Chondrocyte (in vitro differentiated cells): ENCODE measurements at regions not wholly inside any gene's neighbourhood (a gene's known extent, or its start where the extent isn't known, plus 50 kb on each side); places are given as distances from the start of the nearest gene placed in this dataset.

ENCODE experiments used
- DNase-seq: peaks from one replicate; pipeline ENCODE4 v3.0.0; 2021; ENCODE audit warnings: mixed read lengths, low spot score
- H3K27ac Mint-ChIP-seq: one replicate; pipeline ENCODE4 v1.8.0; 2021; ENCODE audit warnings: mild to moderate bottlenecking, moderate library complexity, mixed read lengths; ENCODE audit not compliant: unreplicated experiment
- H3K27me3 Mint-ChIP-seq: 2 replicates; pipeline ENCODE4 v1.8.0; 2021; ENCODE audit warnings: low read depth, mixed read lengths
- H3K36me3 Mint-ChIP-seq: 2 replicates; pipeline ENCODE4 v1.8.0; 2021; ENCODE audit warnings: low read depth, mixed read lengths
- H3K4me1 Mint-ChIP-seq: 2 replicates; pipeline ENCODE4 v1.8.0; 2021; ENCODE audit warnings: low read depth, mild to moderate bottlenecking, mixed read lengths
- H3K4me3 Mint-ChIP-seq: one replicate; pipeline ENCODE4 v1.8.0; 2021; ENCODE audit warnings: mild to moderate bottlenecking, moderate library complexity, mixed read lengths; ENCODE audit not compliant: unreplicated experiment
- H3K9me3 Mint-ChIP-seq: 2 replicates; pipeline ENCODE4 v1.8.0; 2021; ENCODE audit warnings: low read depth, mixed read lengths
- CTCF ChIP-seq: fragments of 200-600 bp; sonication (generic); IDR thresholded peaks from 2 replicates; pipeline ENCODE4 v1.5.0; 2021; ENCODE audit warnings: antibody characterized with exemption, mild to moderate bottlenecking, moderate library complexity

GRCh38 chr2:150997702-150998440 lies 263.8 kb downstream of the RBM43 start:
- Mint-ChIP-seq H3K9me3 (no peaks in the 10 kb centered on the region), H3K27me3 (no peaks in the 10 kb centered on the region), H3K4me1 (peaks cover 5% of the 10 kb centered on the region), H3K4me3 (no peak overlapping the region), H3K27ac (no peak overlapping the region), H3K36me3 (no peaks in the 10 kb centered on the region)
- DNase-seq, result no peak
- TF ChIP-seq CTCF, result no peak

- Mint-ChIP-seq H3K4me3 (no peak overlapping the region), H3K4me1 (peaks cover 5% of the 10 kb centered on the region)
- TF ChIP-seq CTCF, result no peak
These were observed 264.6 kb downstream of the RBM43 start for GRCh38 chr2:150997066-150997465.

GRCh38 chr2:150994076-150994475 lies 267.6 kb downstream of the RBM43 start:
- DNase-seq, result no peak
- Mint-ChIP-seq H3K36me3 (peaks cover 12% of the 10 kb centered on the region), H3K27me3 (no peaks in the 10 kb centered on the region), H3K4me1 (peaks cover 5% of the 10 kb centered on the region), H3K4me3 (no peak overlapping the region), H3K27ac (peak overlapping the region; percentile 0), H3K9me3 (peaks cover 23% of the 10 kb centered on the region)
- TF ChIP-seq CTCF, result no peak

More at GRCh38 chr2:150997066-150997465, 264.6 kb downstream of the RBM43 start:
- Mint-ChIP-seq H3K36me3 (no peaks in the 10 kb centered on the region), H3K27me3 (no peaks in the 10 kb centered on the region), H3K27ac (no peak overlapping the region), H3K9me3 (no peaks in the 10 kb centered on the region)
- DNase-seq, result no peak

- no peak overlapping the region for H3K27ac Mint-ChIP-seq
- no peaks in the 10 kb centered on the region for H3K27me3 Mint-ChIP-seq
- TF ChIP-seq CTCF, result no peak
- H3K9me3 Mint-ChIP-seq, result peaks cover 26% of the 10 kb centered on the region
- no peak for DNase-seq
- H3K4me1 Mint-ChIP-seq, result peaks cover 5% of the 10 kb centered on the region
- peaks cover 12% of the 10 kb centered on the region for H3K36me3 Mint-ChIP-seq
- no peak overlapping the region for H3K4me3 Mint-ChIP-seq
These were observed 271.7 kb downstream of the RBM43 start for GRCh38 chr2:150989969-150990368.

- Mint-ChIP-seq H3K4me3 (no peak overlapping the region), H3K27me3 (no peaks in the 10 kb centered on the region), H3K4me1 (no peaks in the 10 kb centered on the region), H3K9me3 (peaks cover 17% of the 10 kb centered on the region), H3K36me3 (peaks cover 10% of the 10 kb centered on the region), H3K27ac (no peak overlapping the region)
- DNase-seq, result no peak
- no peak for TF ChIP-seq CTCF
These were observed 275.9 kb downstream of the RBM43 start for GRCh38 chr2:150985741-150986140.
